GM12878 (cell line): ENCODE measurements at regions not wholly inside any gene's neighbourhood (a gene's known extent, or its start where the extent isn't known, plus 50 kb on each side); places are given as distances from the start of the nearest gene placed in this dataset.

Experiments used
- ATAC-seq: fragments of 200-7000 bp; cut with Tn5 transposase; 3 replicates; pipeline ENCODE4 v1.9.1; 2020; ENCODE audit warnings: mild to moderate bottlenecking, moderate library complexity
- BruUV-seq: library from RNA; stranded (reverse); fragments of 400-500 nt; replicated peaks from 2 replicates; lab custom pipeline; 2021; lab: Mats Ljungman, UMichigan
- CTCF ChIA-PET: fragments of 300-600 bp; sonication (Branson Sonifier 250); formaldehyde crosslinking; extraction: SDS; loops from one replicate; lab custom pipeline; 2021; ENCODE audit warnings: inconsistent platforms; lab: Yijun Ruan, JAX
- POLR2A ChIA-PET: fragments of 350-600 bp; formaldehyde crosslinking; extraction: SDS; loops from one replicate; lab custom pipeline; 2021; ENCODE audit warnings: inconsistent platforms; lab: Charles Lee
- RAD21 ChIA-PET: fragments of 300-600 bp; sonication (Branson Sonifier 250); formaldehyde crosslinking; loops from one replicate; lab custom pipeline; 2023; ENCODE audit warnings: antibody characterized with exemption; ENCODE audit not compliant: unreplicated experiment; lab: Charles Lee
- SMC1A ChIA-PET: fragments of 300-600 bp; sonication (Branson Sonifier 250); formaldehyde crosslinking; loops from one replicate; lab custom pipeline; 2023; ENCODE audit not compliant: unreplicated experiment, uncharacterized antibody; lab: Charles Lee
- DNase-seq: peaks from one replicate; pipeline ENCODE4 v3.0.0-alpha.2; 2011; ENCODE audit warnings: low read depth, low spot score
- FAIRE-seq: peaks from 3 replicates; lab custom pipeline; 2011; peaks lifted over from hg19 to GRCh38; lab: Jason Lieb, UNC
- H2AFZ ChIP-seq: 2 replicates; pipeline ENCODE4 v1.6.0; 2011; ENCODE audit warnings: low read depth, low read length, control low read depth; ENCODE audit not compliant: control insufficient read depth
- H3K27ac ChIP-seq: 2 replicates; pipeline ENCODE4 v1.5.1; 2011; ENCODE audit warnings: control low read depth; ENCODE audit not compliant: control insufficient read depth, insufficient read depth
- H3K27me3 ChIP-seq, 2 experiments: replicated peaks in 1 of 2; 2 replicates each; pipeline versions ENCODE4 v1.6.0 to v1.6.1; 2011; ENCODE audit warnings: low read length in 1 of 2; ENCODE audit not compliant: control insufficient read depth in 2 of 2, insufficient read depth in 2 of 2
- H3K36me3 ChIP-seq, 2 experiments: 2 replicates each; pipeline ENCODE4 v1.5.1; 2011; ENCODE audit warnings: low read length in 1 of 2; ENCODE audit not compliant: control insufficient read depth in 2 of 2, insufficient read depth in 2 of 2
- H3K4me1 ChIP-seq: 2 replicates; pipeline ENCODE4 v1.6.1; 2011; ENCODE audit warnings: mild to moderate bottlenecking, low read length, moderate library complexity, mixed read lengths; ENCODE audit not compliant: control insufficient read depth, insufficient read depth
- H3K4me2 ChIP-seq: 2 replicates; pipeline ENCODE4 v1.6.0; 2011; ENCODE audit warnings: control low read depth; ENCODE audit not compliant: control insufficient read depth, insufficient read depth
- H3K4me3 ChIP-seq: fragments of 200-600 bp; sonication (generic); 2 replicates; pipeline ENCODE4 v1.5.1; 2016
- H3K79me2 ChIP-seq: 2 replicates; pipeline ENCODE4 v1.6.0; 2011; ENCODE audit warnings: low read length; ENCODE audit not compliant: control insufficient read depth, insufficient read depth
- H3K9ac ChIP-seq: 2 replicates; pipeline ENCODE4 v1.8.0; 2011; ENCODE audit warnings: low read length, control low read depth, mixed read lengths; ENCODE audit not compliant: control insufficient read depth, insufficient read depth
- H3K9me3 ChIP-seq: replicated peaks from 3 replicates; pipeline ENCODE4 v1.5.1; 2011; ENCODE audit warnings: mild to moderate bottlenecking, low read length; ENCODE audit not compliant: control insufficient read depth, insufficient read depth
- H4K20me1 ChIP-seq: 2 replicates; pipeline ENCODE4 v1.6.0; 2011; ENCODE audit not compliant: control insufficient read depth, insufficient read depth
- CHD1 ChIP-seq: IDR thresholded peaks from 2 replicates; pipeline ENCODE4 v1.6.1; 2012; ENCODE audit warnings: low read depth, low read length, improper control_type of control experiment
- ETV6 ChIP-seq, 2 experiments: fragments of 450-650 bp in 1 of 2; IDR thresholded peaks in 1 of 2; conservative IDR thresholded peaks in 1 of 2; 2 replicates each; pipeline ENCODE4 v1.6.1; 2014; ENCODE audit warnings: antibody characterized with exemption in 1 of 2, borderline replicate concordance in 1 of 2, low read depth in 1 of 2, mild to moderate bottlenecking in 1 of 2, moderate library complexity in 1 of 2
- GABPA ChIP-seq: IDR thresholded peaks from 2 replicates; pipeline ENCODE4 v1.6.1; 2014; ENCODE audit warnings: antibody characterized with exemption, low read depth, mild to moderate bottlenecking, inconsistent platforms
- NBN ChIP-seq: fragments of 450-650 bp; IDR thresholded peaks from 2 replicates; pipeline ENCODE4 v1.6.1; 2016
- NFIC ChIP-seq: IDR thresholded peaks from 2 replicates; pipeline ENCODE4 v1.6.1; 2012; ENCODE audit warnings: low read depth, mild to moderate bottlenecking, inconsistent platforms, low read length, moderate library complexity
- PAX8 ChIP-seq: fragments of 450-650 bp; IDR thresholded peaks from 2 replicates; pipeline ENCODE4 v1.6.1; 2017; ENCODE audit warnings: mild to moderate bottlenecking, moderate library complexity
- RAD51 ChIP-seq: fragments of 450-650 bp; IDR thresholded peaks from 2 replicates; pipeline ENCODE4 v1.6.1; 2016; ENCODE audit warnings: moderate library complexity, mild to moderate bottlenecking, inconsistent platforms
- RCOR1 ChIP-seq: conservative IDR thresholded peaks from 2 replicates; pipeline ENCODE4 v1.6.1; 2012; ENCODE audit warnings: low read depth, low read length, improper control_type of control experiment
- RFX5 ChIP-seq: IDR thresholded peaks from 2 replicates; pipeline ENCODE4 v1.6.1; 2011; ENCODE audit warnings: low read depth, low read length, improper control_type of control experiment
- SIX5 ChIP-seq: IDR thresholded peaks from 2 replicates; pipeline ENCODE4 v1.6.1; 2011; ENCODE audit warnings: mild to moderate bottlenecking, low read depth, low read length, moderate library complexity; ENCODE audit not compliant: severe bottlenecking
- SREBF1 ChIP-seq: IDR thresholded peaks from 2 replicates; pipeline ENCODE4 v1.6.1; 2012; ENCODE audit warnings: mild to moderate bottlenecking, low read length
- SUPT20H ChIP-seq: IDR thresholded peaks from 2 replicates; pipeline ENCODE4 v1.6.1; 2011; ENCODE audit warnings: low read depth, mild to moderate bottlenecking, low read length, moderate library complexity, borderline replicate concordance; ENCODE audit not compliant: control insufficient read depth
- TCF12 ChIP-seq: IDR thresholded peaks from 2 replicates; pipeline ENCODE4 v1.6.1; 2011; ENCODE audit warnings: low read depth, mild to moderate bottlenecking, low read length
- ZNF274 ChIP-seq: IDR thresholded peaks from one replicate; pipeline ENCODE4 v1.8.0; 2011; ENCODE audit not compliant: insufficient read length, insufficient read depth
- in situ Hi-C: fragments of 300-500 bp; cut with MboI; formaldehyde crosslinking; loops from 9 replicates; pipeline ENCODE4 v1.14.3; 2018; ENCODE audit warnings: mixed read lengths
- intact Hi-C: fragments of 100-400 bp; cut with micrococcal nuclease; formaldehyde crosslinking; loops from one replicate; pipeline ENCODE4 v1.14.2; 2022; ENCODE audit not compliant: unreplicated experiment
- TF ChIP-seq, protein P1 (sequence below): IDR thresholded peaks from 2 replicates; pipeline ENCODE4 v1.6.1; 2011; ENCODE audit warnings: borderline replicate concordance, low read depth, mild to moderate bottlenecking, moderate library complexity, mixed read lengths, low read length; ENCODE audit not compliant: insufficient read depth; ENCODE audit errors: extremely low read length
- TF ChIP-seq, protein P2 (sequence below): fragments of 450-650 bp; IDR thresholded peaks from 2 replicates; pipeline ENCODE4 v1.6.1; 2016; ENCODE audit warnings: mild to moderate bottlenecking

DNA sequence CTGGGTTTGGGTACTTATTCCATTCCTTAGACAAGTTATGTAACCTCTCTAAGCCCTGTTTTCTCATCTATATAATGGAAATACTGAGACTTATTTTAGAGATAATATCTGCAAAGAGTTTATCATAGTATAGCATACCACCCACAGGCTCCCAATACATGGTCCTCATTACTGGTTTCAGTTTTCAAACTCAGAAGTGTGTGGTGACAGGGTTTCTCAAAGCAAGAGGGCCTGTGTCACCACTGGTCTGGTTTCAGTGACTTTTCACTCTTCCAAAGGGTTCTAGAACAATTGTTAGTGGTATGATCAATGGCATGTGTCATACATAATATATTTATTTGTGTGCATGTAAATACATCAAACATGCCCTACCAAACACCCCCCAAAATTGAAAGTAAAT is 89.2 kb upstream of the BMPER start:
- DNase-seq, result no peak
- SMC1A ChIA-PET, result no interaction called here
- Histone ChIP-seq H3K4me1 (no peaks in the 10 kb centered on the region), H2AFZ (no peak overlapping the region), H3K27me3 (no peaks in the 10 kb centered on the region), H3K9me3 (no peaks in the 10 kb centered on the region), H3K9ac (no peak overlapping the region), H3K27ac (no peak overlapping the region), H3K4me2 (no peak overlapping the region), H3K79me2 (no peaks in the 10 kb centered on the region), H3K4me3 (no peak overlapping the region), H3K36me3 (no peaks in the 10 kb centered on the region), H4K20me1 (no peaks in the 10 kb centered on the region)
- POLR2A ChIA-PET, result no interaction called here
- TF ChIP-seq CHD1 (no peak), ETV6 (conservative IDR thresholded peaks at IDR 0.05 in 1 of 2, IDR thresholded peaks at IDR 0.05 in 1 of 2; ENCODE audit: borderline replicate concordance in 1 of 2, low read depth in 1 of 2) (no peak), RAD51 (no peak), SREBF1 (no peak), SUPT20H (no peak), RCOR1 (no peak), SIX5 (no peak), NBN (no peak), GABPA (no peak), RFX5 (no peak), PAX8 (no peak), ZNF274 (no peak), TCF12 (no peak), NFIC (no peak)
- TF ChIP-seq, protein P1, sequence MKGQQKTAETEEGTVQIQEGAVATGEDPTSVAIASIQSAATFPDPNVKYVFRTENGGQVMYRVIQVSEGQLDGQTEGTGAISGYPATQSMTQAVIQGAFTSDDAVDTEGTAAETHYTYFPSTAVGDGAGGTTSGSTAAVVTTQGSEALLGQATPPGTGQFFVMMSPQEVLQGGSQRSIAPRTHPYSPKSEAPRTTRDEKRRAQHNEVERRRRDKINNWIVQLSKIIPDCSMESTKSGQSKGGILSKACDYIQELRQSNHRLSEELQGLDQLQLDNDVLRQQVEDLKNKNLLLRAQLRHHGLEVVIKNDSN, result no peak
- TF ChIP-seq, protein P2, sequence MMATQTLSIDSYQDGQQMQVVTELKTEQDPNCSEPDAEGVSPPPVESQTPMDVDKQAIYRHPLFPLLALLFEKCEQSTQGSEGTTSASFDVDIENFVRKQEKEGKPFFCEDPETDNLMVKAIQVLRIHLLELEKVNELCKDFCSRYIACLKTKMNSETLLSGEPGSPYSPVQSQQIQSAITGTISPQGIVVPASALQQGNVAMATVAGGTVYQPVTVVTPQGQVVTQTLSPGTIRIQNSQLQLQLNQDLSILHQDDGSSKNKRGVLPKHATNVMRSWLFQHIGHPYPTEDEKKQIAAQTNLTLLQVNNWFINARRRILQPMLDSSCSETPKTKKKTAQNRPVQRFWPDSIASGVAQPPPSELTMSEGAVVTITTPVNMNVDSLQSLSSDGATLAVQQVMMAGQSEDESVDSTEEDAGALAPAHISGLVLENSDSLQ, result no peak
- FAIRE-seq, result no peak
- intact Hi-C loops (no loop called here), in situ Hi-C loops (no loop called here)
- RAD21 ChIA-PET, result no interaction called here
- no TSS peak for BruUV-seq
- ATAC-seq, result peak; percentile 34; the same call in 1 of the 3 replicates
- CTCF ChIA-PET, result no interaction called here
